ENCODE measurements at regions not wholly inside any gene's neighbourhood (a gene's known extent, or its start where the extent isn't known, plus 50 kb on each side); places are given as distances from the start of the nearest gene placed in this dataset.

DNA sequence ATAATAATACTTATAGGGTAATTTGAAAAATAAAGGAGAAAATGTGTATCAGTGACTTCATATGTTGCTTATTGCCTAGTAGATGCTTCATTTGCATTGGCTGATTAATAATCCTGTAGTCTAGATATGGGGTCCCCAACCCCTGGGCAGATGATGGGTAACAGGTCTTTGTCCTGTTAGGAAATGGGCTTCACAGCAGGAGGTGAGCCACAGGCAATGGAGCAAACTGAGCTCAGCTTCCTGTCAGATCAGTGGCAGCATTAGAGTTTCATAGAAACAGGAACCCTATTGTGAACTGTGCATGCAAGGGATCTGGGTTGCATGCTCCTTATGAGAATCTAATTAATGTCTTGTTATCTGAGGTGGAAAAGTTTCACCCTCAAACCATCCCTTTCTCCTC, 1049.5 kb upstream of the EPHA7 start:
- TF ChIP-seq, protein P1, sequence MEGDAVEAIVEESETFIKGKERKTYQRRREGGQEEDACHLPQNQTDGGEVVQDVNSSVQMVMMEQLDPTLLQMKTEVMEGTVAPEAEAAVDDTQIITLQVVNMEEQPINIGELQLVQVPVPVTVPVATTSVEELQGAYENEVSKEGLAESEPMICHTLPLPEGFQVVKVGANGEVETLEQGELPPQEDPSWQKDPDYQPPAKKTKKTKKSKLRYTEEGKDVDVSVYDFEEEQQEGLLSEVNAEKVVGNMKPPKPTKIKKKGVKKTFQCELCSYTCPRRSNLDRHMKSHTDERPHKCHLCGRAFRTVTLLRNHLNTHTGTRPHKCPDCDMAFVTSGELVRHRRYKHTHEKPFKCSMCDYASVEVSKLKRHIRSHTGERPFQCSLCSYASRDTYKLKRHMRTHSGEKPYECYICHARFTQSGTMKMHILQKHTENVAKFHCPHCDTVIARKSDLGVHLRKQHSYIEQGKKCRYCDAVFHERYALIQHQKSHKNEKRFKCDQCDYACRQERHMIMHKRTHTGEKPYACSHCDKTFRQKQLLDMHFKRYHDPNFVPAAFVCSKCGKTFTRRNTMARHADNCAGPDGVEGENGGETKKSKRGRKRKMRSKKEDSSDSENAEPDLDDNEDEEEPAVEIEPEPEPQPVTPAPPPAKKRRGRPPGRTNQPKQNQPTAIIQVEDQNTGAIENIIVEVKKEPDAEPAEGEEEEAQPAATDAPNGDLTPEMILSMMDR (IDR thresholded peaks at IDR 0.05) = no peak
- no peak for TF ChIP-seq POLR2A (IDR thresholded peaks at IDR 0.05)
- no peak for TF ChIP-seq EP300 (IDR thresholded peaks at IDR 0.05)

All from ovary (tissue), 3 donors.